Anterior cingulate cortex (tissue), 58 donors: ENCODE measurements at regions not wholly inside any gene's neighbourhood (a gene's known extent, or its start where the extent isn't known, plus 50 kb on each side); places are given as distances from the start of the nearest gene placed in this dataset.

Experiments
- DNase-seq, 58 donors: peaks; one replicate each; lab custom pipeline; 2025; lab: John Stamatoyannopoulos, UW

GRCh38 chr1:29511436-29511835 lies 275.1 kb downstream of the PTPRU start:
- DNase-seq, result no peak

- no peak for DNase-seq
Observed at GRCh38 chr1:29508458-29509107, 272.3 kb downstream of the PTPRU start.

- no peak for DNase-seq
Observed at GRCh38 chr1:29506678-29507225, 270.4 kb downstream of the PTPRU start.

GRCh38 chr1:29505532-29506220 lies 269.4 kb downstream of the PTPRU start:
- no peak for DNase-seq

- no peak for DNase-seq
Observed at GRCh38 chr1:29504709-29505410, 268.5 kb downstream of the PTPRU start.

GRCh38 chr1:29504196-29504595 lies 267.9 kb downstream of the PTPRU start:
- no peak for DNase-seq

- no peak for DNase-seq
Observed at GRCh38 chr1:29502911-29503840, 266.9 kb downstream of the PTPRU start.

GRCh38 chr1:29502225-29502910 lies 266.0 kb downstream of the PTPRU start:
- no peak for DNase-seq

- DNase-seq, result no peak
Observed at GRCh38 chr1:29501227-29501976, 265.1 kb downstream of the PTPRU start.

GRCh38 chr1:29500651-29501050 lies 264.3 kb downstream of the PTPRU start:
- no peak for DNase-seq

- no peak for DNase-seq
Observed at GRCh38 chr1:29500041-29500440, 263.7 kb downstream of the PTPRU start.

- no peak for DNase-seq
Observed at GRCh38 chr1:29499104-29499650, 262.9 kb downstream of the PTPRU start.

- DNase-seq, result no peak
Observed at GRCh38 chr1:29498126-29499103, 262.1 kb downstream of the PTPRU start.

- no peak for DNase-seq
Observed at GRCh38 chr1:29497395-29498125, 261.2 kb downstream of the PTPRU start.

- DNase-seq, result no peak
Observed at GRCh38 chr1:29496701-29497100, 260.4 kb downstream of the PTPRU start.

- DNase-seq, result no peak
Observed at GRCh38 chr1:29490204-29490934, 254.0 kb downstream of the PTPRU start.
